K562 (cell line): ENCODE measurements at regions not wholly inside any gene's neighbourhood (a gene's known extent, or its start where the extent isn't known, plus 50 kb on each side); places are given as distances from the start of the nearest gene placed in this dataset.

ENCODE experiments used
- ATAC-seq: fragments of 200-7000 bp; cut with Tn5 transposase; 3 replicates; pipeline ENCODE4 v1.9.1; 2020; ENCODE audit warnings: moderate library complexity
- BruUV-seq: library from RNA; stranded (reverse); fragments of 400-500 nt; replicated peaks from 2 replicates; lab custom pipeline; 2021; lab: Mats Ljungman, UMichigan
- CTCF ChIA-PET: fragments of 300-600 bp; formaldehyde crosslinking; extraction: SDS; loops from one replicate; lab custom pipeline; 2021; ENCODE audit warnings: low intra/inter-chr PET ratio; lab: Yijun Ruan, JAX
- POLR2A ChIA-PET: fragments of 300-600, 350-650 bp; sonication (Branson Sonifier 250); formaldehyde crosslinking; extraction: SDS; loops from one replicate; lab custom pipeline; 2021; ENCODE audit warnings: antibody characterized with exemption, inconsistent platforms; lab: Yijun Ruan, JAX
- DNase-seq, 4 experiments: peaks; one replicate each; pipeline versions ENCODE4 v3.0.0 to v3.0.0-alpha.2; 2011 to 2018; ENCODE audit warnings: low spot score in 3 of 4, mixed read lengths in 3 of 4; ENCODE audit errors: extremely low read depth in 1 of 4
- FAIRE-seq: peaks from 2 replicates; lab custom pipeline; 2011; peaks lifted over from hg19 to GRCh38; lab: Jason Lieb, UNC
- H2AFZ ChIP-seq: 2 replicates; pipeline ENCODE4 v1.6.0; 2011; ENCODE audit warnings: low read depth, low read length, control low read depth, inconsistent platforms
- H3K27ac ChIP-seq: fragments of 200-600 bp; 3 replicates; pipeline ENCODE4 v1.8.0; 2011; ENCODE audit warnings: low read depth, mild to moderate bottlenecking, control low read depth, inconsistent platforms, low read length, moderate library complexity, mixed read lengths; ENCODE audit errors: extremely low read depth
- H3K27me3 ChIP-seq, 2 experiments: fragments of 300-600 bp in 1 of 2; 2 replicates in 1 of 2; 3 replicates in 1 of 2; pipeline versions ENCODE4 v1.6.0 to v1.8.0; 2011; ENCODE audit warnings: inconsistent platforms in 2 of 2, low read length in 2 of 2, mild to moderate bottlenecking in 1 of 2, mixed read lengths in 1 of 2, moderate library complexity in 1 of 2; ENCODE audit not compliant: control insufficient read depth in 2 of 2, insufficient read depth in 2 of 2
- H3K36me3 ChIP-seq: fragments of 300-600 bp; 3 replicates; pipeline ENCODE4 v1.8.0; 2011; ENCODE audit warnings: mild to moderate bottlenecking, low read length, inconsistent platforms; ENCODE audit not compliant: control insufficient read depth, insufficient read depth
- H3K4me1 ChIP-seq, 2 experiments: fragments of 200-600 bp in 1 of 2; replicated peaks in 1 of 2; 2 replicates in 1 of 2; 3 replicates in 1 of 2; pipeline versions ENCODE4 v1.5.1 to v1.8.0; 2011; ENCODE audit warnings: inconsistent platforms in 2 of 2, low read length in 2 of 2, mild to moderate bottlenecking in 1 of 2, mixed read lengths in 1 of 2, moderate library complexity in 1 of 2; ENCODE audit not compliant: control insufficient read depth in 2 of 2, insufficient read depth in 2 of 2
- H3K4me2 ChIP-seq: 2 replicates; pipeline ENCODE4 v1.6.1; 2011; ENCODE audit warnings: low read length, control low read depth, inconsistent platforms, mixed read lengths; ENCODE audit not compliant: insufficient read depth
- H3K4me3 ChIP-seq: fragments of 200-600 bp; sonication (generic), shearing (Covaris generic); 2 replicates; pipeline ENCODE4 v1.5.1; 2016; ENCODE audit warnings: control low read depth, inconsistent platforms
- H3K79me2 ChIP-seq: fragments of 200-600 bp; 3 replicates; pipeline ENCODE4 v1.8.0; 2011; ENCODE audit warnings: low read length, inconsistent platforms; ENCODE audit not compliant: control insufficient read depth, insufficient read depth
- H3K9ac ChIP-seq, 2 experiments: 2 replicates each; pipeline versions ENCODE4 v1.6.0 to v1.6.1; 2011; ENCODE audit warnings: low read depth in 2 of 2, low read length in 2 of 2, control low read depth in 1 of 2, inconsistent platforms in 1 of 2, mild to moderate bottlenecking in 1 of 2, mixed read lengths in 1 of 2; ENCODE audit not compliant: insufficient read depth in 1 of 2
- H3K9me1 ChIP-seq: one replicate; pipeline ENCODE4 v1.6.0; 2011; ENCODE audit warnings: inconsistent platforms, mild to moderate bottlenecking, low read length, moderate library complexity; ENCODE audit not compliant: control insufficient read depth, insufficient read depth
- H3K9me3 ChIP-seq: replicated peaks from 2 replicates; pipeline ENCODE4 v1.5.1; 2011; ENCODE audit warnings: low read depth, low read length, inconsistent platforms; ENCODE audit not compliant: control insufficient read depth, insufficient read depth
- H4K20me1 ChIP-seq: replicated peaks from 2 replicates; pipeline ENCODE4 v1.6.1; 2011; ENCODE audit warnings: low read length, inconsistent platforms, mixed read lengths; ENCODE audit not compliant: control insufficient read depth, insufficient read depth
- AFF4 ChIP-seq: sonication (generic); formaldehyde crosslinking; IDR thresholded peaks from 2 replicates; pipeline ENCODE4 v1.8.0; 2023; ENCODE audit warnings: mild to moderate bottlenecking, missing genetic modification reagents
- ATF7 ChIP-seq: fragments of 450-650 bp; IDR thresholded peaks from 2 replicates; pipeline ENCODE4 v1.7.1; 2014; ENCODE audit warnings: mild to moderate bottlenecking, moderate library complexity
- CCNT2 ChIP-seq: IDR thresholded peaks from 2 replicates; pipeline ENCODE4 v1.6.1; 2011; ENCODE audit warnings: borderline replicate concordance, low read depth, mild to moderate bottlenecking, moderate library complexity, mixed read lengths, low read length; ENCODE audit not compliant: insufficient read length; ENCODE audit errors: extremely low read depth
- HOMEZ ChIP-seq: fragments of 250-450 bp; sonication (Bioruptor Pico); IDR thresholded peaks from 2 replicates; pipeline ENCODE4 v1.4.0; 2020; ENCODE audit warnings: mild to moderate bottlenecking, moderate library complexity
- JUN ChIP-seq, 2 experiments: sonication (generic) in 1 of 2; formaldehyde crosslinking in 1 of 2; IDR thresholded peaks; 2 replicates each; pipeline versions ENCODE4 v1.6.1 to v1.8.0; 2012 to 2022; ENCODE audit warnings: borderline replicate concordance in 2 of 2, mild to moderate bottlenecking in 2 of 2, improper control_type of control experiment in 1 of 2, low read depth in 1 of 2, low read length in 1 of 2, missing genetic modification reagents in 1 of 2
- ZFP36 ChIP-seq: fragments of 150-350 bp; IDR thresholded peaks from 2 replicates; pipeline ENCODE4 v1.6.1; 2018; ENCODE audit warnings: low read length, low read depth; ENCODE audit not compliant: partially characterized antibody
- ZNF354B ChIP-seq: fragments of 250-450 bp; sonication (Bioruptor Pico); IDR thresholded peaks from 2 replicates; pipeline ENCODE4 v1.4.0; 2020
- ZNF589 ChIP-seq: fragments of 200-800 bp; sonication (Bioruptor generic); IDR thresholded peaks from 2 replicates; pipeline ENCODE4 v1.6.1; 2016; ENCODE audit warnings: low read depth, missing genetic modification characterization, missing compliant biosample characterization
- ZNF707 ChIP-seq: fragments of 250-450 bp; sonication (Bioruptor Pico); conservative IDR thresholded peaks from 2 replicates; pipeline ENCODE4 v1.8.0; 2022; ENCODE audit warnings: inconsistent platforms, mild to moderate bottlenecking, moderate library complexity
- ZNF766 ChIP-seq: fragments of 200-800 bp; sonication (Bioruptor generic); conservative IDR thresholded peaks from 2 replicates; pipeline ENCODE4 v1.6.1; 2016; ENCODE audit warnings: missing genetic modification characterization, missing compliant biosample characterization
- WGBS: fragments of 100-300 bp; shearing (Covaris generic); methylation state at CpG from one replicate; pipeline ENCODE4 v1.1.6; 2016; ENCODE audit warnings: low coverage, mixed read lengths; ENCODE audit not compliant: insufficient coverage; ENCODE audit errors: missing lambda C conversion rate; 5-methylcytosine and 5-hydroxymethylcytosine counted together
- in situ Hi-C: fragments of 300-500 bp; cut with MboI; formaldehyde crosslinking; loops from 4 replicates; pipeline ENCODE4 v1.15.0; 2018; ENCODE audit warnings: inconsistent platforms, mixed read lengths
- intact Hi-C: fragments of 100-400 bp; cut with micrococcal nuclease; formaldehyde crosslinking; loops from 2 replicates; pipeline ENCODE4 v1.14.2; 2022
- TF ChIP-seq, protein P1 (sequence below): fragments of 450-650 bp; IDR thresholded peaks from 2 replicates; pipeline ENCODE4 v1.6.1; 2017; ENCODE audit warnings: mild to moderate bottlenecking, moderate library complexity
- TF ChIP-seq, protein P2 (sequence below): fragments of 250-450 bp; sonication (Bioruptor Pico); IDR thresholded peaks from 2 replicates; pipeline ENCODE4 v1.8.0; 2021; ENCODE audit warnings: borderline replicate concordance, mild to moderate bottlenecking, moderate library complexity; ENCODE audit not compliant: poor library complexity, severe bottlenecking
- TF ChIP-seq, protein P3 (sequence below): sonication (generic); formaldehyde crosslinking; IDR thresholded peaks from 2 replicates; pipeline ENCODE4 v1.5.0; 2020; ENCODE audit warnings: missing genetic modification reagents

GRCh38 chr7:136555933-136556332 is 312.5 kb upstream of the CHRM2 start:
- H3K4me1 ChIP-seq, result no peaks in the 10 kb centered on the region
- WGBS, result 0% methylated on average over 5 of the region's 5 CpGs
- no peak overlapping the region for H3K4me2 ChIP-seq
- no peak overlapping the region for H3K9ac ChIP-seq
- TF ChIP-seq JUN (IDR thresholded peaks at IDR 0.05; ENCODE audit: borderline replicate concordance, low read depth, low read length) (no peak), JUN (CRISPR knock-in tag; IDR thresholded peaks at IDR 0.05; ENCODE audit: borderline replicate concordance) (no peak), ZNF766 (CRISPR knock-in tag) (no peak), ZNF589 (CRISPR knock-in tag) (no peak), HOMEZ (CRISPR knock-in tag) (no peak), AFF4 (CRISPR knock-in tag) (no peak), CCNT2 (no peak), ATF7 (no peak), ZFP36 (no peak), ZNF354B (CRISPR knock-in tag) (no peak), ZNF707 (CRISPR knock-in tag) (no peak)
- TF ChIP-seq, protein P1, sequence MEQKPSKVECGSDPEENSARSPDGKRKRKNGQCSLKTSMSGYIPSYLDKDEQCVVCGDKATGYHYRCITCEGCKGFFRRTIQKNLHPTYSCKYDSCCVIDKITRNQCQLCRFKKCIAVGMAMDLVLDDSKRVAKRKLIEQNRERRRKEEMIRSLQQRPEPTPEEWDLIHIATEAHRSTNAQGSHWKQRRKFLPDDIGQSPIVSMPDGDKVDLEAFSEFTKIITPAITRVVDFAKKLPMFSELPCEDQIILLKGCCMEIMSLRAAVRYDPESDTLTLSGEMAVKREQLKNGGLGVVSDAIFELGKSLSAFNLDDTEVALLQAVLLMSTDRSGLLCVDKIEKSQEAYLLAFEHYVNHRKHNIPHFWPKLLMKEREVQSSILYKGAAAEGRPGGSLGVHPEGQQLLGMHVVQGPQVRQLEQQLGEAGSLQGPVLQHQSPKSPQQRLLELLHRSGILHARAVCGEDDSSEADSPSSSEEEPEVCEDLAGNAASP, result no peak
- TF ChIP-seq, protein P2, sequence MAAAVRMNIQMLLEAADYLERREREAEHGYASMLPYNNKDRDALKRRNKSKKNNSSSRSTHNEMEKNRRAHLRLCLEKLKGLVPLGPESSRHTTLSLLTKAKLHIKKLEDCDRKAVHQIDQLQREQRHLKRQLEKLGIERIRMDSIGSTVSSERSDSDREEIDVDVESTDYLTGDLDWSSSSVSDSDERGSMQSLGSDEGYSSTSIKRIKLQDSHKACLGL (CRISPR knock-in tag), result no peak
- TF ChIP-seq, protein P3, sequence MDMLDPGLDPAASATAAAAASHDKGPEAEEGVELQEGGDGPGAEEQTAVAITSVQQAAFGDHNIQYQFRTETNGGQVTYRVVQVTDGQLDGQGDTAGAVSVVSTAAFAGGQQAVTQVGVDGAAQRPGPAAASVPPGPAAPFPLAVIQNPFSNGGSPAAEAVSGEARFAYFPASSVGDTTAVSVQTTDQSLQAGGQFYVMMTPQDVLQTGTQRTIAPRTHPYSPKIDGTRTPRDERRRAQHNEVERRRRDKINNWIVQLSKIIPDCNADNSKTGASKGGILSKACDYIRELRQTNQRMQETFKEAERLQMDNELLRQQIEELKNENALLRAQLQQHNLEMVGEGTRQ (CRISPR knock-in tag), result no peak
- TF ChIP-seq, all 486 proteins: peak for 0
- no peaks in the 10 kb centered on the region for H3K27me3 ChIP-seq
- no peak overlapping the region for H2AFZ ChIP-seq
- H3K9me1 ChIP-seq, result no peaks in the 10 kb centered on the region
- no peaks in the 10 kb centered on the region for H3K9me3 ChIP-seq
- H3K27ac ChIP-seq, result no peak overlapping the region
- intact Hi-C loops (no loop called here), in situ Hi-C loops (no loop called here)
- no peak for DNase-seq
- no peak for FAIRE-seq
- ChIA-PET CTCF (no interaction called here), POLR2A (no interaction called here)
- H3K79me2 ChIP-seq, result no peaks in the 10 kb centered on the region
- H4K20me1 ChIP-seq, result no peaks in the 10 kb centered on the region
- BruUV-seq, result no TSS peak
- no peaks in the 10 kb centered on the region for H3K36me3 ChIP-seq
- ATAC-seq, result no peak
- no peak overlapping the region for H3K4me3 ChIP-seq
